ENCODE measurements at regions not wholly inside any gene's neighbourhood (a gene's known extent, or its start where the extent isn't known, plus 50 kb on each side); places are given as distances from the start of the nearest gene placed in this dataset.

DNA sequence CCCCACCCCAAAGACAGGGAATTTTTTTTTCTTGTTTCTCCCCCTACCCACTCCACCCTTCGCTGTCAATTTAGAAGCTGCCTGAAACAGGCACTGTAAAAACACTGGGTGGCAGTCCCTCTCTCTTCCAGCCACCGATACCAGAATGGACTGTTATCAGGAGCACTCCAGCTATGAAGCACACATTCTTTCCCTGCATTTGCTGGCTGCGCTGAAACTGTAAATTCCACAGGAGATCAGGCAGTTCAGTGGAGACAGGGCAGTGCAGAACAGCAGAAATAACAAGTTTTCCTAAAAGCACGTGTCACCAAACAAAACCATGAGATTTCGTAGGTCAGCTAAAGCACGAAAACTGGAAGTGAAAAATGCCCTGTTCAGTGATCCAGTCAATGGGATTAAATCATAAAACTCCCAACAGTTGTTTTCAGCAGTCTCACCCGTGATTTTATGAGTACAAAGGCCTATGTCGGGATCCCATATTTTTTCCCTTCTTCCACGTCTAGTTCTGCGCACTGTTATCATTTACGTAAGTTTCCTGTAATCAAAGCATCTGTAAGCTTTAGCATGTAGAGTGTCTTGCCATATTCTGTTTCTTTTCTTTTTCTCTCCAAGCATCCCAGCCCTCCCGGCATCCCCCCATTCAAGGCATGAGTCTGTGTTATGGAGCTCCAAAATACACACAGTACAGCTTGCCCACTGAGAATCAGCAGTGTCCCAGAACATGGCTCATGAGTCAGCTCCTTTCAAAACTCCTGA is 359.9 kb upstream of the EPHA7 start:
- no peak for DNase-seq (ENCODE audit: low spot score)

DNA sequence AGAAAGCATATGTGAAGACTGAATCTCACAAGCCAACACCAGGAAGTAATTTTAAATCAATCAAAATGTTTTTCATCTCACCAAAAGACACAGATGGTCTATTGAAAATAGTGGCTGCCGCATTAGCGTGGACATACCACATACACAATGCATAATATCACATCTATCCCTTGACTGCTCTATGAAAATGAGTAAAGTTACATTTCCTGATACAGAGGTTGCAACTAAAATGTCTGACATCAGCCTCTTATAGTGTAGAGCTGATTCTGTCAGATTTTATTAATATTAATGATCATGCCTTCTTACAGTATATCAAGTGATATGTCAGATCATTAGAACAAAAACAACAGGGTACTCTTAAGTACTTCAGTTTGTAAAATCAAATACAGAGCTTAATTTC is 339.8 kb upstream of the EPHA7 start:
- DNase-seq (ENCODE audit: low spot score): no peak

DNA sequence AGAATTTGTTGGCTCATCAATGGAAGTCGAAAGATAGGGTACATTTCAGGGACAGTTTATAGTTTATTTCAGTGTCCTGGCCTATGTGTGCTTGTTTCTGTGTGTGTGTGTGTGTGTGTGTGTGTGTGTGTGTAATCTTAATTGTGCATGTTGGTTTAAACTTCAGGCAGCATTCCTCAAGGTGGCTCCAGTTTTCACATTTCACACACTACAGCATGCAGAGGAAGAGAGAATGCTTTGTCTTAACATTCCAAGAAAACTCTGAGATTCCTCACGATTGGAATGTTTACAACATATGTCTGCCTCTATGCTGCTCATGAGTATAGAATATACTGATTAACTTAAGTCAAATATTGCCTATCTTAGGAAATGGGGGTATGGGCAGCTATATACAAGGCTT is 332.6 kb upstream of the EPHA7 start:
- no peak for DNase-seq (ENCODE audit: low spot score)

DNA sequence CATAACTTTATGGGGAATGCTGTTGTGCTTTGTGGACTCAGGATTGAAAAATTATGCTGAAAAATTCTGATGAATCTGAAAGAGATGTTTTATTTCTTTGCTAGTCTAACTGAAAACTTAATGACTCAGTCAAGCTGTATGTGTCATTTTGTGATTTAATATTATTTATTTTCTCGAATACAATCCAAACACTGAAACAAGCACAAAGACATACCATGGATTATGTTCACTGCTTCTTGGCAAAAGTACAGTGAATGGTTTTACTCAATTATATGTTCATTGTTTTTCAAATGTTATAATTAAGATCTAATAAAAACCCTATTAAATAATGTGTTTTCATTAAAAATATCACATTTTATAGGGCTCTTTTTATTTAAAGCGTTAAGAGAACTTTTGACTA is 330.6 kb upstream of the EPHA7 start:
- DNase-seq (ENCODE audit: low spot score): no peak

DNA sequence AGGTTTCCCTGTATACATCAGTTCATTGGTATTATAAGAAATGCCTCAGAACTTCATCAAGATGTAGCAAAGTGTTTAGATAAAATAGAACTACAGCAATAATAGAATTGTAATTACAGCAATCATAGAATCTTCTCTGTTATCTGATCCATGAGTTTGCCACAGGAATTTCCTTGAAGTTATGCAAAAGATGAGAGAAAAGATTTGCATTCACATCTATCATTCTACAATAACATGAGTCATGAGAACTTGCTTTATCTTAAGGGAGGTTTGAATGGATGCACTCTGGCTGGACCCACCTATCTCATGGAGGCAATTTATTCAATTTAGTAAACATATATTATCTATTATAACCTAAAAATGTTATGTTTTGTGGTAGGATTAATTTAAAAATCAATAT is 329.8 kb upstream of the EPHA7 start:
- DNase-seq (ENCODE audit: low spot score): no peak

DNA sequence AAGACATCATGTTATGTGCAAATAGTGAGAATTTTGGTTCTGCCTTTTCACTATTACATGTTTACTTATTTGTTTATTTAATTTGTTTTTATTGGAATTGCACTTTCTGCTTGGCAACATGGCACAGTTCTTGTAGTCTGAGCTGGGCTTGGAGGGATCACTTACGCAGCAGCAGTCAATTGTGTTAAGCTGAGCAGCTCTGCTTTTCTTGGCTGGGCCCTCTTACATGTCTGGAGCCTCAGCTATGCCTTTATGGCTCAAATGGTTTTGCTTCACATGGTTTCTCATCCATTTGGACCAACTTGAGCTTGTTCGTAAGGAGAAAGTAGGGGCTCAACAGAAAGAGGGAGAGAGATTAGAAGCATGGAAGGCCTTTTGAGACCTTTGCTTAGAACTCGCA is 327.5 kb upstream of the EPHA7 start:
- DNase-seq (ENCODE audit: low spot score): no peak

DNA sequence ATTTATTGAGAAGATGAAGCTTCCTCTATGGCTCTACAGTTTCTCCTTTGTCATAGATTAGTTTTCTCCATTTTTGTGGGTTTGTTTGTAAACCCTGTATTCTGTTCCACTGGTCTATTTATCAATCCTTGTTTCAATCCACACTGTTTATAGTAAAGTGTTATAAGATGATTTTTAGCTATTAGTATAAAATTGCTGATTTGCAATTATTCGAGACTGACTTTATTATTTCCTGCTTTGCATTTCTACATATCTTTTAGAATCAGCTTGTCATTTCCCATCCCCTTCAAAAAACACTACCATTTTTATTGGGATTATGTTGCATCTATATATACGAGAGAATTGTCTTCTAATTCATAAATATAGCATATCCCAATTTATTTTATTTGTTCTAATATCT is 325.9 kb upstream of the EPHA7 start:
- DNase-seq (ENCODE audit: low spot score): no peak

DNA sequence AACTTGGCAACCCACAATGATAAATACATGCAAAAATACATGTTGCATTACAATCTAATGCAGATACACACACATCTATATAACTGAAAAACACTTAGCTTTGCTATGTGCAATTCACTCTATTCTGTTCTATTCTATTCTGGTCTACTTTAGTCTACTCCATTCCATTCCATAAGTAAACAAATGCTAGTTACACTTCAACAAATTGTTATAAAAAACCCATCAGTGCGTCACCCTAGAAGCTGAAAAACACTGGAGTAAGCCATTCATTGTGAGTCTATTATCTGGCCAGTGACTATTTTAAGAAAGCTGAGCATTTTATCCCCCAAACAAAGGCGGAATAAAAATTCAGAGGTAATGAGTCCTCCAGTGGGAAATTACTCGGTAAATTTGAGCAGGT is 315.7 kb upstream of the EPHA7 start:
- DNase-seq (ENCODE audit: low spot score): no peak

DNA sequence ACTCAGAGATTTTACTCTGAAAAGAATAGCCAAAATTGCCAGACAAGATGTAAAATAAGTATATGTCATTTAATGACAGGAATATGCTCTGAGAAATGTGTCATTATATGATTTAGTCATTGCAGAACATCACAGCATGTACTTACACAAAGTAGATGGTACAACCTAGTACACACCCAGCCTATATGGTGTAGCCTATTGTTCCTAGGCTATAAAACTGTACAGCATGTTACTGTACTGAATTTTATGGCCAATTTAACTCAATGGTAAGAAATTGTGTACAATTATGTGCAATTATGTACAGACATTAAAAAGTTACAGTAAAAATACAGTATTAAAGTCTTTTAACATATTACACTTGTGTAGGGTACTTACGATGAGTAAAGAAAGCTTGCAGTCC is 311.9 kb upstream of the EPHA7 start:
- DNase-seq (ENCODE audit: low spot score): no peak

DNA sequence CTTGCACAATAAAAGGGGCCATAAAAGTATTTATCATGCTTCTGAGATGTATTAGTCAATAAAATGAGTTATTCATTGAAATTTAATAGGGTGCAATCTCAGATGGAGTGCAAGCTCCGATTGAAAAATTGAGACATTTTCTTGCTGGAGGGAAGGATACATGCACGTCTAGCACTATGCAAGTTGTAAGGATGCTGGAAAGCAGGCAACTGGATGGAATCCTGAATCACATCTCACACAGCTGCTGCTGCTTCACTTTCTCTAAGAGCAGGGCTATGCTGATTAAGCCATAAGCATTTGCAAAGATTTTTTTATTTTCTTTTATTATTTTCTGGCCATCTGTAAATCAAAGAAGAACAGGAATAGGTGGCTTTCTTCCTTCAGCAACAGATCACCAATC is 308.8 kb upstream of the EPHA7 start:
- DNase-seq (ENCODE audit: low spot score): no peak

DNA sequence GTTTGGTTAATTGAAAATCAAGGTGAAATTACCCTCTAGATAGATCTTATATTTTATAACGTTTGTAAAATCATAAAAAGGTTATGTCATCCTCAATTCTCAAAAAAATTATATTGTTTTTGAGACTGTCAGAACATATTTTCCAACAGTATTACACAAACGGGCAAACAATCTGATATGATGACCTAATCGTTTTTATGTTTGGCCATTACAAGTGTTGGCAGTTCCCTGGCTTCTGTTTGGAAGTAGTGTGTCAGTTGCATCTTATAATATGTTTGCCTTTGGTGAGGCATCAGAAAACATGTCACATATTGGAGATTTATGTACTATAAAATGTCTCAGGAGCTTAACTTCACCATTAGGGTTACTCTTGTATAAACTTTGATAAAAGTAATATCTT is 308.1 kb upstream of the EPHA7 start:
- no peak for DNase-seq (ENCODE audit: low spot score)

DNA sequence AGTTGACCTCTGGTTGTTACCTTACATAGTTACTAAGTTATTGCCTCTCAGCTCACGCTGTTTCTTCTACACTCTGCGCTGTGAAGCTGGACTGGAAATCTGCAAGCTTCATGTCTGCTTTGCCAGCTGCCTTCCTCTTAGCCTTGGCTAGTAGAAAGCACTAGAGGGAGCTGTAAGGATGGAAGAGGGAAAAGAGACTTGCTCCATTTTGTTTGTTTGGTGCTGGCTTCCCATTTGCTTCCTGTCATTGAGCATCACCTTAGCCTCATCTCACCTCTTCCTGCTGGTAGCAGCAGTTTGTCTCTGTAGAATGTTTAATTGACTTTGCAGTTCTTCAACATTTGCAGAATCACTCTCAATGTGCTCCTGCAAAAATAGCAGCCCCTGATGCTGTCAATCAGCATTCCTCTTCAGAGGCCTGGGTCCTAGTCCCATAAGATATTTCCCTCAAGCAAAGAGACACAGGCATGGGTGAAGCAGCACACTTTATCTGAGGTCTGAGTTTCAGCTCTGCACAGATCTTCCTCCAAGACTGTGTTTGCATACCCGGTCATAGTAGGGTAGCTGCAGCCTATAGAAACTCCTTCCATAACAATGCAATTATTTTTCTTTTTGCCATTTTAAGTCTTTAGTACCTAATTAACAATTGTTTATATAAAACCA is 302.2 kb upstream of the EPHA7 start:
- DNase-seq (ENCODE audit: low spot score): no peak

DNA sequence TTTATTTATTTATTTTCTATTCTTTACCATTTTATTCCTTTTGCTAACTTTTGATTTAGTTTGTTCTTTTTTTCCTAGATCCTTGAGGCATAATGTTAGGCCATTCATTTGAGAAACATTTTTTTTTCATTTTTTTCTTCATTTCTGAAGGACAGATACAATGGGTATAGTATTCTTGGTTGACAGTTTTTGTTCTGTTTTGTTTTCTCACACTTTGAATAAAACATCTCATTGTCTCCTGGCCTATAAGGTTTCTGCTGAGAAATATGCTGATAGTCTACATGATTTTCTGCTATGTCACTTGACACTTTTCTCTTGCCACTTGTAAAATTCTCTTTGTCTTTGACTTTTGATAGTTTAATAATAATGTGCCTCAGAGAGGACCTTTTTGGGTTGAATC is 294.6 kb upstream of the EPHA7 start:
- no peak for DNase-seq (ENCODE audit: low spot score)

DNA sequence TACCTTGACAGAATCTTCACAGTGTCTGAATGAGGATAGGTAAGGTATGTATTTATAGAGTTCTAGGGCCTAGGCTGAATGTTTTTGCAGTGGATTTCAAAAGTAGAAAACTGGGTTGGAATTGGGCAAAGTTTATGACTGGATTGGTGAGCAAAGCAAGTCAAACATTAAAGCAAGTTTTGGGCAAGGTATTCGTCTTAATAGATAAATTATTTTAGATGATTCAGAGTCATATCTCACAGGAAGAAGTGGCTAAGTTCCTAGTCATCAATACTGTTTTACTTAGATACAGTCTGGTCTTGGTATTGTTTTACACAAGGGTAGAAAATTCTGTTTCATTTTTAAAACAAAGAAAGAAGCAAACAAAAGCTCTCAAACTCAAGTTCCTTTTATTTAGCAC is 284.1 kb upstream of the EPHA7 start:
- no peak for DNase-seq (ENCODE audit: low spot score)

DNA sequence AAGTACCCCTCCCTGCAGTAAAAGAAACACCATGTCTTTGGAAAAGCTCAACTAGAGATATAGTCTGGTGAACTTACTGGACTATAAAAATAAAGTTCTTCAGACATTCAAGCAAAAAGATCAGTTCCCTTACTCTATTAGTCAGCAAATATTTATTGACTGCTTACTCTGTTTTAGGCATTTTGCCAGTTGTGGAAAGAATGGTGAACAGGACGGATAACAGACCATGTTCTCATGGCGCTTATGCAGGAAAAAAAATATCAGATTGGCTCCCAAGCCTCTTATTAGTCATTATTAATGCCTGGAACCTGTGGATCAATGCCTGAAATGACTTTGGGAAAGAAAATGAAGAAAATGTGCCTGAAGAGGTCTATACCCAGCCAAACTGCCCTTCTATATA is 282.2 kb upstream of the EPHA7 start:
- no peak for DNase-seq (ENCODE audit: low spot score)

DNA sequence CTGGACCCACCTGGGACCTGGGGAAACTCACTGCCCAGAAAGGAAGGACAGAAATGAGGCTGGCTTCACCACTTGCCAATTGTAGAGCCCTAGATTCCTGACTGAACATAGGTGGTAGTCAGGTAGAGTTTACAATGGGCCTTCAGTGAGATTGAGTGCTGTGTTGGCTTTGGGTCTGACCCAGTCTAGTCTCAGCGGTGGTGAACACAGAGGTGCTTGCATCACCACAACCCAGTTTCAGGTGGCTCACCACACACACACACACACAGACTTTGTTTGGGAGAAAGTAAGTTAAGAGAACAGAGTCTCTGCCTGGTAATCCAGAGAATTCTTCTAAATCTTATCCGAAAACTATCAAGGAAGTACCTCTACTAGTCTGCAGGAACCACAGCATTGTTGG is 266.1 kb upstream of the EPHA7 start:
- DNase-seq (ENCODE audit: low spot score): no peak

DNA sequence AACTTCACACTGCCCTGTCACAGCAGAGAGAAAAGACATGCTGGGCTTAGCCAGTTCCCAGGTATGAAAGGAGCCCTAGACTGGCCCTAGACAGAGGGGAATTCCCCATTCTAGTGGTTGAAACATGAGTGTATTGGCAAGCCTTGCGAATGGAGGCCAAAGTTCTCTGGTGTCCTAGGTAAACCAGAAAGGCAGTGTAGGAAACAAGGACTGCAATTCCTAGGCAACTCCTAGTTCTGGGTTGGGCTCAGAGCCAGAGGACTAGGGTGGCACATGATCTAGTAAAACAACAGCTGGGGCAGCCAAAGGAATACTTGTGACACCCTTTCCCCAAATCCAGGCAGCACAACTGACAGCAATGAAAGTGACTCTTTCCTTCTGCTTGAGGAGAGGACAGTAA is 265.0 kb upstream of the EPHA7 start:
- DNase-seq (ENCODE audit: low spot score): no peak

DNA sequence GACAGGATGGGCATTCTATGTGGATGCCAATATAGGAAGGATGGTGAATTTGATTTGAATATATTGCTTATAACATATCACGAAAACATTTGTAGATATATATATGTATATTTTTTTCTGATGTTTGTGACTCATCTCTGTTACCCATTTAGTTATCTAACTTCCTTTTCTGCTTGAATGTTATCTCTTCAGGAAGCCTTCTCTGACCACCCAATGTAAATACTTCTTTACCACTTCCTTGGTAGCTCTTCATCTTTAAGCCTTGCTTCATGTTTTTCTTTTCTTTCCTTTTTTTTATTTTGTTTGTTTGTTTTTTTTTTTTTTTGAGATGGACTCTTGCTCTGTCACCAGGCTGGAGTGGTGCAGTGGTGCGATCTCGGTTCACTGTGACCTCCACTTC is 260.5 kb upstream of the EPHA7 start:
- DNase-seq (ENCODE audit: low spot score): no peak

DNA sequence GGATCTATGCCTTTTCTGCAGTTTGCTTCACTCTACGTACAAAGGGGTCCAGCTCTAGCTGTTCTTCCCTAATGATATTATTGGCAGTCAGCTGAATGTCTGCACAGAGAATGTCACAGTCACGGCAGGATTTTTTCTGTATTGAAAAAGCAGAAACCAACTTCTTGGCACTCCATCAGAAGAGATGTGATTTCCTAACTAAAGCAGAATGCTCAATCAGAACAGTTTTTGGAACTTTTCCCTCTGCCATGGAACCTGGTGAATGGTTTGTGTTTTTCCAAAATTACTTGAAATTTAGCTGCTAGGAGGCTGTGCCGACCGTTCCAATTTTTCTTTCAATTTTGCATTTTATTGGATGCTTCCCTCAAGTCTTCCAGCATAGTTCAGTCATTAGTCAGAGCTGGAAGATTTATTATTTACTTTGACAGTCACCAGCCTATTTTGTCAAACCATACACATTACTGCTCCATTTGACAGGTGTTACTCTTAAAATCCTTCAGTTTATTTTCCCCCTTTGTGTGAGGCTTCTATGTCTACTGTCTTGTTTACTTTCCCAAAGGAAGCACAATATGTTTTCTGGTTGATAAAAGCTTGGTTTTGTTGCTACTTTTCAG is 259.6 kb upstream of the EPHA7 start:
- DNase-seq (ENCODE audit: low spot score): no peak

DNA sequence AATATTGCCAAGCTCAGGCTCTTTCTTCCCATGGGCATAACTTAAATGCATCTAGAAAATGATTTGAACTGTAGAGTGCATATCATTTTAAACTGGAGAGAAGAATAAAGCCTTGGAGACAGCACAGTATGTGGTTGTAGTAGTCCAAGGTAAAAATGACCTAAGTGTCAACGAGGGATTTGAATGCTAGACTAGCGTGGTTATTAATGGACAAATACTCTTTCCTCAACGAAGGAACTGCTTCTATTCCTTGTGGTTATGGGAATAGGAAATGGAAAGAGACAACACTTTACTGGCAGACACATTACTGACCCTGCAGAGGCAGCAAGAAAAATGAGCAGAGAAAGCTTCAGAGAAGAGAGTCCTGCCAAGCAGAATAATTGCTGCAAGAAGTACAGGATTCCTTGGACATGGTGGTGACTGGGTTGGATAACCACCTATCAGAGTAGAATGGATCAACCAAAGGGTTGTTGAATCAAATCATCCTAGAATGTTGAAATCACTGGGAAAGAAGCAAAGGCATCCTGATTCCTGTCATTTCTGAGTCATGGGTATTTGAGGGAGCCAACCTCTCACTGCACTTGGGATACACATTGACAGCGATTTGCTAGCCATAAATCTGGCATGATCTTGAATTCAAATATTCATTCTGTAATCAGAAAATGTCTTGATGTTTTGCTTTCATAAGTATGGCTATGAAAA is 258.1 kb upstream of the EPHA7 start:
- no peak for DNase-seq (ENCODE audit: low spot score)

DNA sequence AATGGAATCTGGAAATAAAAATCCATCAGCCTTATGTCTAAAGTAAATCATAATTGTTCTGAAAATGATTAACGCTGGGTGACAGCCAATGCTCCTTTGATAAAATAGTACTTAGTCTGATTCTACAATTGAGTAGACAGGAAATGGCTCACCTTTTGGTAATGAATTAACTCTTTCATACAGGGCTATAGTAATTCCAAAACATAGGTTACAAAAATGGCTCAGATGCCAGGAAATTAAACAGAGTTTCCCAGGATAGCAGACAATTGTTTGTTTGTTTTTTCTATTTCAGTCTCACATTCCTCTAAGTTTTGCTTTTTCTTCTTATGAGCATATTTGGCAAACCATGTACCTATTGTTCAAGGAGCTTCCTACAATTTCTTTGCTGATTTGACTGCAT is 257.2 kb upstream of the EPHA7 start:
- no peak for DNase-seq (ENCODE audit: low spot score)

DNA sequence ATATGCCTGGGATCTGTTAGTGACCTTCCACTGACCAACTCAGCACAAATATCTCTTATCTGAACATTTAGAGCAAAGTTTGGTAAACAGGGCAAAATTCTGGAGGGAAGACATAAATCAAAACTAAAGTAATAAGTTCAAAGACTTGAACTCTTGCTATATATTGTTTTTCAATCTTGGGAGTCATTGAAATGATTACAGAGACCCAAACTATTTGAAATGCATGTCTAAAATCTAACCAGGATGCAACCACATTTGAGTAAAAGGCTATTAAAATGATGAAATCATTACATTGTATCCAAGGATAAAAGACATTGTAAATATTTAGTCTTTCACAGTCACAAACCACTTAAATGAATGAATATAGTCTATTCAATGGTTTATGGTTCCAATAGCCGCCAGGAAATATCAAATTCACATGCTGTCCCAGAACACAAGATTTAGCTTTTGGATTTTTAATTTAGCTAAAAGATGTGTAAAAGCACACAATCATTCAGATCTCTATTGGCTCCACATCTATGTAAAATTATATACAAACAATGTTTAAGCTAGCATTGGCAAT is 256.6 kb upstream of the EPHA7 start:
- no peak for DNase-seq (ENCODE audit: low spot score)

DNA sequence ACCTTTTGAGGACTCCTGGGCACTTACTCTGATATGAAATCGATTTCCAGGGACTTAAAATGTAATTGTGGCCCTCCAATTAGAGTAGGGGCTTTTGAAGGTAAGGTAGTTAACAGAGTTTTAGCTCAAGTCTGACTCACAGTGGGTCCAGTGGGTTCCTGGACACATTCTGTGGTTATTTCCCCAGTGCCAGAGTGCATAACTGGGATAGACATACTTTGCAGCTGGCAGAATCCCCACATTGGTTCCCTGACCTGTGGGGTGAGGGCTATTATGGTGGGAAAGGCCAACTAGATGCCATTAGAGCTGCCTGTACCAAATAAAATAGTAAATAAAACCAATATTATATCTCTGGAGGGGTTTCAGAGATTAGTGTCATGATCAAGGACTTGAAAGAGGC is 243.8 kb upstream of the EPHA7 start:
- no peak for DNase-seq (ENCODE audit: low spot score)
